Kidney (tissue), 13 donors: ENCODE measurements at regions not wholly inside any gene's neighbourhood (a gene's known extent, or its start where the extent isn't known, plus 50 kb on each side); places are given as distances from the start of the nearest gene placed in this dataset.

Experiments
- DNase-seq, 5 donors: peaks; one replicate each; pipeline ENCODE4 v3.0.0-alpha.2; 2013 to 2020
- FAIRE-seq: peaks from 2 replicates; lab custom pipeline; 2012; peaks lifted over from hg19 to GRCh38; lab: Jason Lieb, UNC
- H3K27ac ChIP-seq, 2 donors: one replicate each; pipeline ENCODE4 v1.7.0; 2013; ENCODE audit warnings: low read depth in 2 of 2, low read length in 2 of 2, inconsistent platforms in 1 of 2
- H3K27me3 ChIP-seq: one replicate; pipeline ENCODE4 v1.7.1; 2013; ENCODE audit warnings: low read length, inconsistent platforms; ENCODE audit not compliant: control insufficient read depth, insufficient read depth
- H3K36me3 ChIP-seq, 3 donors: one replicate each; pipeline versions ENCODE4 v1.7.0 to v1.7.1; 2013; ENCODE audit warnings: low read length in 3 of 3, control low read depth in 1 of 3, inconsistent platforms in 1 of 3; ENCODE audit not compliant: insufficient read depth in 3 of 3, control insufficient read depth in 2 of 3
- H3K4me1 ChIP-seq, 3 donors: one replicate each; pipeline versions ENCODE4 v1.7.0 to v1.7.1; 2013; ENCODE audit warnings: low read length in 3 of 3, inconsistent platforms in 1 of 3, low read depth in 1 of 3; ENCODE audit not compliant: control insufficient read depth in 2 of 3, insufficient read depth in 2 of 3
- H3K4me3 ChIP-seq, 3 donors: one replicate each; pipeline versions ENCODE4 v1.7.0 to v1.8.1; 2013; ENCODE audit warnings: low read length in 3 of 3, control low read depth in 1 of 3, inconsistent platforms in 1 of 3
- H3K9ac ChIP-seq, 3 donors: one replicate each; pipeline versions ENCODE4 v1.7.0 to v1.7.1; 2013; ENCODE audit warnings: low read length in 3 of 3, control low read depth in 1 of 3, inconsistent platforms in 1 of 3
- H3K9me3 ChIP-seq, 3 donors: one replicate each; pipeline versions ENCODE4 v1.7.0 to v1.7.1; 2013; ENCODE audit warnings: low read length in 3 of 3, control low read depth in 1 of 3, inconsistent platforms in 1 of 3; ENCODE audit not compliant: control insufficient read depth in 2 of 3, insufficient read depth in 1 of 3
- intact Hi-C: fragments of 100-400 bp; cut with DNase I; formaldehyde crosslinking; loops from one replicate; pipeline ENCODE4 v1.11.1; 2022
- TF ChIP-seq, protein P1 (sequence below): IDR thresholded peaks from 3 replicates; pipeline ENCODE4 v1.5.1; 2012; ENCODE audit warnings: mild to moderate bottlenecking, moderate library complexity, borderline replicate concordance; ENCODE audit not compliant: insufficient read depth; ENCODE audit errors: extremely low read depth
- donor health status: control.
- donor health status: control.
- donor health status: control.
- donor health status: control.
- donor health status: control.
- donor health status: DM: yes; HTN: yes; CAD: no.
- donor health status: Normal renal cell carcinoma (clear cell type).

DNA sequence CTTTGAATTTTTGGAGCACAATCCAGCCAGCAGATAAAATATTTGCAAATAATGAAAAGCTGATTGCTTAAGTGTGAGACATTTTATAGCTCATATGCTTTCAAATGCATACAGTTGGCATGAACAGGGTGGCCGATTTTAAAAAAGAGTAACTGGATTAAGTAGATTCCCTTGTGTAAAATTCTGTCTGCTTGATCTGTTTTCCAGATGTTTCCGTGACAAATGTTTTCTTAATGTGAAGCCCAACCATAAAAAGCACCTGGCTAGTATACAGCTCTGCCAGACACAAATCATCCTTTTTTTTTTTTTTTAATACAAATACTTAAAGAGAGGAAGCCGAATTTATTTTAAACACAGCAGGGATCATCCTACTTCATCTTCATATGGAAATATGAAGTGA is 440.7 kb downstream of the CCER1 start:
- Histone ChIP-seq H3K36me3 (no peaks in the 10 kb centered on the region), H3K4me1 (no peaks in the 10 kb centered on the region), H3K27ac (no peak overlapping the region), H3K27me3 (no peaks in the 10 kb centered on the region), H3K9me3 (no peaks in the 10 kb centered on the region), H3K9ac (no peak overlapping the region), H3K4me3 (no peak overlapping the region)
- peak in 2 of 5 donors; percentile 79 to 85 for DNase-seq
- intact Hi-C loops, result no loop called here
- no peak for FAIRE-seq
- TF ChIP-seq, protein P1, sequence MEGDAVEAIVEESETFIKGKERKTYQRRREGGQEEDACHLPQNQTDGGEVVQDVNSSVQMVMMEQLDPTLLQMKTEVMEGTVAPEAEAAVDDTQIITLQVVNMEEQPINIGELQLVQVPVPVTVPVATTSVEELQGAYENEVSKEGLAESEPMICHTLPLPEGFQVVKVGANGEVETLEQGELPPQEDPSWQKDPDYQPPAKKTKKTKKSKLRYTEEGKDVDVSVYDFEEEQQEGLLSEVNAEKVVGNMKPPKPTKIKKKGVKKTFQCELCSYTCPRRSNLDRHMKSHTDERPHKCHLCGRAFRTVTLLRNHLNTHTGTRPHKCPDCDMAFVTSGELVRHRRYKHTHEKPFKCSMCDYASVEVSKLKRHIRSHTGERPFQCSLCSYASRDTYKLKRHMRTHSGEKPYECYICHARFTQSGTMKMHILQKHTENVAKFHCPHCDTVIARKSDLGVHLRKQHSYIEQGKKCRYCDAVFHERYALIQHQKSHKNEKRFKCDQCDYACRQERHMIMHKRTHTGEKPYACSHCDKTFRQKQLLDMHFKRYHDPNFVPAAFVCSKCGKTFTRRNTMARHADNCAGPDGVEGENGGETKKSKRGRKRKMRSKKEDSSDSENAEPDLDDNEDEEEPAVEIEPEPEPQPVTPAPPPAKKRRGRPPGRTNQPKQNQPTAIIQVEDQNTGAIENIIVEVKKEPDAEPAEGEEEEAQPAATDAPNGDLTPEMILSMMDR, result no peak

DNA sequence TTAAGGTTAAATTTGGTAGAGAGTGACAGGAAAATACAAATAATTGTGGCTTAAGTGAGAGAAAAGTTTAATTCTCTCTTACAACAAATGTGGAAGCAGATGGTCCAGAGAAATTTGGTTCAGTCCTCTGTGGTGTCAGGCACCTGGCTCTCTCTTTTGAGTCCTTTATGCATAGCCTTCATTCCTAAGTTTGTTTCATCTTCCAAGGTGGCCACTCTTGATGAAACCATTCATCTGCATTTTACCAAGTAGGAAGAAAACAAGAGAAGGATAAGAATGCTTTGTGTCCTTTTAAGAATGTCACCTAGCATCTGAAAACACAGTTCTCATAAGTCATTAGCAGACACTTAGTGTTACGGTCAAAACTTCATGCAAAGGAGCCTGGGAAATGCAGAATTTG is 442.5 kb downstream of the CCER1 start:
- TF ChIP-seq, protein P1, result no peak
- intact Hi-C loops, result no loop called here
- no peak overlapping the region for H3K27ac ChIP-seq
- H3K36me3 ChIP-seq, result no peaks in the 10 kb centered on the region
- FAIRE-seq (no peak), DNase-seq (no peak)
- H3K9ac ChIP-seq, result no peak overlapping the region
- no peak overlapping the region for H3K4me3 ChIP-seq
- H3K9me3 ChIP-seq, result no peaks in the 10 kb centered on the region
- no peaks in the 10 kb centered on the region for H3K27me3 ChIP-seq
- H3K4me1 ChIP-seq, result no peaks in the 10 kb centered on the region

DNA sequence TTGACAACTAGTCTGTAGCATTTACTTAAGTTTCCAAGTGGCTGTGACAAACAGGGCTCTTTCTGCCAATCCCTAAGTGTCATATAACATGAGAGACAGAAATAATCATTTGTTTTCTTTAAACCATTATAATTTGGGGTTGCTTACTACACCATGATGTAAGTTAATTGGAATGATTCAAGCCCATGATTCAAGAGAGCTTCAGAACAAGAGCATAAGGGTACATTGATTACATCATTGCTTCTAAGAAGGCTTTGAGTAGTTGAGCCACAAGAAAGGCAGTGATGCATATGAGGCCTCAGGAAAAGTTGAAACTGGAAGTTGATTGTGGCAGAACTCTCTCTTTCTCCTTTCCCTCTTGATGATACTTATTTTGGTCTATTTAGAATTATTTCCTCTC is 444.0 kb downstream of the CCER1 start:
- no peak overlapping the region for H3K9ac ChIP-seq
- H3K36me3 ChIP-seq, result no peaks in the 10 kb centered on the region
- H3K4me3 ChIP-seq, result no peak overlapping the region
- no peaks in the 10 kb centered on the region for H3K9me3 ChIP-seq
- TF ChIP-seq, protein P1, result no peak
- no peak overlapping the region for H3K27ac ChIP-seq
- H3K4me1 ChIP-seq, result no peaks in the 10 kb centered on the region
- no peak for FAIRE-seq
- H3K27me3 ChIP-seq, result no peaks in the 10 kb centered on the region
- no peak for DNase-seq
- intact Hi-C loops, result no loop called here

DNA sequence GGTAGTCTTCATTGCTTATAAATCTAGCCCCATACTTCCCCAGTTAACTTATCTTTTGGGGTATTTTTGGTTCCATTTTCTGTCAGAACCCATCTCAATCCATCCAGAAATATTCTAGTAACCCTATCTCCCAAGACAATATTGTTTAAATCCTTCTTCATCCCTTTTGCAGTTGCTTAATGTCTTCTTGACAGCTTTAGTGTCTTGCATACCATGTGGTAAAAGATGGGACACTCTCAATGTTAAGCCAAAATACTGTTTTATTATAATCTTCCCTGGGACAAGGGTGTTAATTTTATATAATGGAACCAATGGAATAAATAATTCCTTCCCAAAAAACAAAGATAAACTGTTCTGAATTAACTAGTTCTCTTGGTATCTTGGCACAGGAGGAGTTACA is 450.2 kb downstream of the CCER1 start:
- Histone ChIP-seq H3K4me1 (no peaks in the 10 kb centered on the region), H3K9ac (no peak overlapping the region), H3K4me3 (no peak overlapping the region), H3K27ac (no peak overlapping the region), H3K36me3 (no peaks in the 10 kb centered on the region), H3K9me3 (no peaks in the 10 kb centered on the region), H3K27me3 (no peaks in the 10 kb centered on the region)
- intact Hi-C loops, result no loop called here
- no peak for FAIRE-seq
- TF ChIP-seq, protein P1, result no peak
- DNase-seq, result peak in 1 of 5 donors; percentile 27
